ENCODE measurements at regions not wholly inside any gene's neighbourhood (a gene's known extent, or its start where the extent isn't known, plus 50 kb on each side); places are given as distances from the start of the nearest gene placed in this dataset.

DNA sequence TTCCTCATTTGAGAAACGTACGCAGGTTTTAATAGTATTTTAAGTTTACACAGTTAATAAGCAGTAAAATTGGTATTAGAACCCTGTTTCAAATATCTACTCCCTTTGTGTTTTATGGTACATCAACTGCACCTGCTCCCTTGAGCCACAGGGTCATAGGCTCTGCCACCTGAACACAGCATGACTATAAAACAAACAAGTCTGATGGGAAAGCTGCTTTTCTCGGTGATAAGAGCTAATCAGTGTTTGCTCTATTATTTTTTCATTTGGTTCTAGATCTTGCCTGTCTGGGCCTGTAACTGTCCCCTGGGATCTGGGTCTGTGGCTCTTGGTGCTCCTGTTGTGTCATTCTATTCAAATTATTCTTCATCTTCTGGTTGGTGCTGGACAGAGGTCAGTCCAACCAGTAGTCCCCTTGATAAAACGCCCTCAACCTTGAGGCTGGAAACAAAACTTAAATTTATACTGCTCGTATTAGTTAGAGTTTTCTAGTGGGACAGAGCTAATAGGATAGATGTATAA is 314.8 kb upstream of the LRP1B start:
- DNase-seq (ENCODE audit: low spot score): no peak
- TF ChIP-seq, protein P1, sequence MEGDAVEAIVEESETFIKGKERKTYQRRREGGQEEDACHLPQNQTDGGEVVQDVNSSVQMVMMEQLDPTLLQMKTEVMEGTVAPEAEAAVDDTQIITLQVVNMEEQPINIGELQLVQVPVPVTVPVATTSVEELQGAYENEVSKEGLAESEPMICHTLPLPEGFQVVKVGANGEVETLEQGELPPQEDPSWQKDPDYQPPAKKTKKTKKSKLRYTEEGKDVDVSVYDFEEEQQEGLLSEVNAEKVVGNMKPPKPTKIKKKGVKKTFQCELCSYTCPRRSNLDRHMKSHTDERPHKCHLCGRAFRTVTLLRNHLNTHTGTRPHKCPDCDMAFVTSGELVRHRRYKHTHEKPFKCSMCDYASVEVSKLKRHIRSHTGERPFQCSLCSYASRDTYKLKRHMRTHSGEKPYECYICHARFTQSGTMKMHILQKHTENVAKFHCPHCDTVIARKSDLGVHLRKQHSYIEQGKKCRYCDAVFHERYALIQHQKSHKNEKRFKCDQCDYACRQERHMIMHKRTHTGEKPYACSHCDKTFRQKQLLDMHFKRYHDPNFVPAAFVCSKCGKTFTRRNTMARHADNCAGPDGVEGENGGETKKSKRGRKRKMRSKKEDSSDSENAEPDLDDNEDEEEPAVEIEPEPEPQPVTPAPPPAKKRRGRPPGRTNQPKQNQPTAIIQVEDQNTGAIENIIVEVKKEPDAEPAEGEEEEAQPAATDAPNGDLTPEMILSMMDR (IDR thresholded peaks at IDR 0.05; ENCODE audit: borderline replicate concordance, control extremely low read depth, extremely low read depth, insufficient read depth, missing control alignments): no peak
- in situ Hi-C loops (cut with MboI; ENCODE audit: low sequenced_read_pairs, unreplicated experiment): no loop called here

DNA sequence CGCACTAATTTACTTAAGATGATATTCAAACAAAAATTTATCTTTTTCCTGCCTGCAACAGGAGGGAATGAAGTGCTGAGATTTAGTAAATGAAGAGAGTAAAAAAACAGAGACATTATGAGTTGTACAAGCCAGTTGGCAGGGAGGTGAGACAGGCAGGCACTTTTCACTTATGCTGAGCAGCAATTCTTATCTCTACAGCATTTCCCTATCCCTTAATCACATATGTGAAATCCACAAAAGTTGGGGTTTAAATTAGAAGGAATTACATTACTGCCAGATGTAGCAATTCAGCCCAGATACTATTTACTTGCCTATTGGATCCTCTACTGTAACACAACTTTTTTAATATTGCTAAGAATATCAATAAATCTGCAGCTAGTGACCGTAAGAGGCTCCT is 314.2 kb upstream of the LRP1B start:
- in situ Hi-C loops (cut with MboI; ENCODE audit: low sequenced_read_pairs, unreplicated experiment): no loop called here
- TF ChIP-seq, protein P1 (IDR thresholded peaks at IDR 0.05; ENCODE audit: borderline replicate concordance, control extremely low read depth, extremely low read depth, insufficient read depth, missing control alignments): no peak
- no peak for DNase-seq (ENCODE audit: low spot score)

DNA sequence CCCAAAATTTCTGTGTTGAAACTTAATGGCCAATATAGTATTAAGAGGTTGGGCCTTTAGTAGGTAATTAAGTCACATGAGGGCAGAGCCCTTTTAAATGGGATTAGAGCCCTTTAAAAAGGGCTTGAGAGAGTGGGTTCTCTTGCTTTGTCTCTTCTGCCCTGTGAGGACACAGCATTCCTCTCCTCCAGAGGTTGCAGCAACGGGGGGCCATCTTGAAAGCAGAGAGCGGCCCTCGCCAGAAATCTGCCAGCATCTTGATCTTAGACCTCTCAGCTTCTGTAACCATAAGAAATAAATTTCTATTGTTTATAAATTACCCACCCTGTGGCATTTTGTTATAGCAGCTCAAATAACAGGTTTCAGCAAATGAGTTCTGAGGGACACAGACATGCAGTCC is 305.0 kb upstream of the LRP1B start:
- in situ Hi-C loops (cut with MboI; ENCODE audit: low sequenced_read_pairs, unreplicated experiment): no loop called here
- TF ChIP-seq, protein P1 (IDR thresholded peaks at IDR 0.05; ENCODE audit: borderline replicate concordance, control extremely low read depth, extremely low read depth, insufficient read depth, missing control alignments): no peak
- DNase-seq (ENCODE audit: low spot score): no peak

DNA sequence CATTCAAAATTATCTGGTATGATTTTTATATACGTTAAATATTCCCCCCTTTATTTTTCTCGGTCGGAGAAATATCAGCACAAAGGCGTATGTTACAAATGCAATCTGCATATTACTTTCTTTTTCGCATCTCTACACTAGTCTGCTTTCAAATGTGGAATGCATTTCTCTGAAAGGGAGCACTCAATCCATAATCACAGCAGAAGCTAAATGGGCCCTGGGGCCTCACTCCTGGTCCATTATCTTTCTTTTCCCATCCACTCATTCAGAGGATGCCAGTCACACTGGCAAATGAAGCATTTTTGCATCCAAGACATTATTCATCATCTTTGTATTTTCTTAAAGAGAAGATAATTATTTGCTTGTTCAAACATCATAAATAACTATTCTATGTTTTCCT is 295.2 kb upstream of the LRP1B start:
- in situ Hi-C loops (cut with MboI; ENCODE audit: low sequenced_read_pairs, unreplicated experiment): no loop called here
- TF ChIP-seq, protein P1 (IDR thresholded peaks at IDR 0.05; ENCODE audit: borderline replicate concordance, control extremely low read depth, extremely low read depth, insufficient read depth, missing control alignments): no peak
- DNase-seq (ENCODE audit: low spot score): no peak

DNA sequence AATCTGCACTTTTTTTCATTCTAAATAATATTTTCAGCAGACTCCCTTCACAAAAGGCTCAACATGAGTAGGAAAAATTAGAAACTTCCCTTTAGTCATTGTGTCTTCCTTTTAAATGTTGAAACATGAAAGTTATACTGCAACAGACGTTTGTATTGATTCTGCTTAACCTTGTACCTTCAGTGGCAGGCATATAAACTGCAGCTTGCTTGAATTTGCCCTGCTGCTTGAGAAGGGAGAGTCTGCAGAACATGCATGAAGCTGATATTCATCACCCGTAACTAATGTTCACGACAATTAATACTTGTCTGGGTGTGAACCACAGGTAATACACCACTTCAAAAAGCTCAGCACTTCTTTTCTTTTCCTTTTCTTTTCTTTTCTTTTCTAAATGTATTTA is 294.7 kb upstream of the LRP1B start:
- no peak for DNase-seq (ENCODE audit: low spot score)
- TF ChIP-seq, protein P1 (IDR thresholded peaks at IDR 0.05; ENCODE audit: borderline replicate concordance, control extremely low read depth, extremely low read depth, insufficient read depth, missing control alignments): no peak
- in situ Hi-C loops (cut with MboI; ENCODE audit: low sequenced_read_pairs, unreplicated experiment): no loop called here

DNA sequence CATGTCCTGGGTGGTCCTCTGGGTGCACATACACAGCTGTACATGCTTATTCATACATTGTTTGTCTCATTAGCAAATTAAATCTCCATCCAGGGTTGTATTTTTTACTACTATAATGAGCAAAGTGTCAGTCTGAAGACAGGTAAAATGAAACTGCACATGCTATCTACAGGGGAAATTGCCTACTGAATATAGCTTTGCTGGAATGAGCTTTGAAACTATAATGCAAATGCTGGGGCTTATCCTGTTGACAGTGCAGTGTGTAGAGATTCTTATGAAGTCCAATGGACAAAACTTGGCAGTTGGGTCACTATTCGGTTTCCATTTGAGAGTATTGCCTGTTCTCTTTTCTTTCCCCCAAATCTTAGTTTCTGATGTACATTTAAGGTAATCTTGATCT is 292.8 kb upstream of the LRP1B start:
- DNase-seq (ENCODE audit: low spot score): no peak
- TF ChIP-seq, protein P1 (IDR thresholded peaks at IDR 0.05; ENCODE audit: borderline replicate concordance, control extremely low read depth, extremely low read depth, insufficient read depth, missing control alignments): no peak
- in situ Hi-C loops (cut with MboI; ENCODE audit: low sequenced_read_pairs, unreplicated experiment): no loop called here

DNA sequence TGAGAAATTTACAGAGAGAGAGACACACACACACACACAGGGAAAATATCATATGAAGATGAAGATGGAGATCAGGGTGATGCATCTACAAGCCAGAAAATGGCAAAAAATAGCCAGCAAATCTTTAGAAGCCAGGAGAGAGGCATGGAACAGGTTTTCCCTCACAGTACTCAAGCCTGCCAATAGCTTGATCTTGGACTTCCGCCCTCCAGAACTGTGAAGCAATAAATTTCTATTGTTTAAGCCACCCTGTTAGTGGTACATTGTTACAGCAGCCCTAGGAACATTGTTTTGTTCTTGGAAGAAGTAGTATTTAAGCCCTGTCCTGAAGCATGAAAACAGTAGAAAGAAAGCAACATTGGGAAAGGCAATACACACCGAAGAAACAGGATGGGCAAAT is 292.0 kb upstream of the LRP1B start:
- in situ Hi-C loops (cut with MboI; ENCODE audit: low sequenced_read_pairs, unreplicated experiment): no loop called here
- TF ChIP-seq, protein P1 (IDR thresholded peaks at IDR 0.05; ENCODE audit: borderline replicate concordance, control extremely low read depth, extremely low read depth, insufficient read depth, missing control alignments): no peak
- DNase-seq (ENCODE audit: low spot score): no peak
